ENCODE measurements at regions not wholly inside any gene's neighbourhood (a gene's known extent, or its start where the extent isn't known, plus 50 kb on each side); places are given as distances from the start of the nearest gene placed in this dataset.

GRCh38 chrX:39011454-39012221 lies 210.4 kb downstream of the MID1IP1 start:
- TF ChIP-seq EZH2 (IDR thresholded peaks at IDR 0.05; ENCODE audit: insufficient read depth, poor library complexity, severe bottlenecking), result no peak
- TF ChIP-seq EZH2phosphoT487 (IDR thresholded peaks at IDR 0.05; ENCODE audit: insufficient read depth, low read depth), result no peak
